HL-60 (cell line): ENCODE measurements at regions not wholly inside any gene's neighbourhood (a gene's known extent, or its start where the extent isn't known, plus 50 kb on each side); places are given as distances from the start of the nearest gene placed in this dataset.

Experiments
- DNase-seq, 2 experiments: peaks; one replicate each; pipeline ENCODE4 v3.0.0-alpha.2; 2010 to 2020; ENCODE audit warnings: low read depth in 1 of 2, low spot score in 1 of 2
- H3K27ac ChIP-seq: fragments of 250-450 bp; sonication (Bioruptor Pico); replicated peaks from 2 replicates; pipeline ENCODE4 v1.5.1; 2020; ENCODE audit warnings: mild to moderate bottlenecking, moderate library complexity
- H3K27me3 ChIP-seq: fragments of 250-450 bp; sonication (Bioruptor Pico); 2 replicates; pipeline ENCODE4 v1.5.1; 2021; ENCODE audit warnings: mild to moderate bottlenecking, moderate library complexity; ENCODE audit not compliant: insufficient read depth, poor library complexity, severe bottlenecking
- H3K4me3 ChIP-seq: replicated peaks from 2 replicates; pipeline ENCODE4 v1.5.1; 2011; ENCODE audit warnings: mild to moderate bottlenecking, control low read depth, low read length; ENCODE audit not compliant: insufficient read depth
- GABPA ChIP-seq: IDR thresholded peaks from 2 replicates; pipeline ENCODE4 v1.6.1; 2012; ENCODE audit warnings: low read depth
- POLR2AphosphoS5 ChIP-seq: IDR thresholded peaks from 2 replicates; pipeline ENCODE4 v1.6.1; 2012; ENCODE audit warnings: low read depth
- SPI1 ChIP-seq: IDR thresholded peaks from 2 replicates; pipeline ENCODE4 v1.6.1; 2012; ENCODE audit warnings: low read depth, mild to moderate bottlenecking, borderline replicate concordance
- TF ChIP-seq, protein P1 (sequence below): IDR thresholded peaks from 2 replicates; pipeline ENCODE4 v1.6.1; 2012; ENCODE audit warnings: low read depth; ENCODE audit not compliant: insufficient replicate concordance
- TF ChIP-seq, protein P2 (sequence below): IDR thresholded peaks from one replicate; pipeline ENCODE4 v1.5.1; 2011; ENCODE audit warnings: low read length, control low read depth, inconsistent platforms; ENCODE audit not compliant: insufficient read depth

DNA sequence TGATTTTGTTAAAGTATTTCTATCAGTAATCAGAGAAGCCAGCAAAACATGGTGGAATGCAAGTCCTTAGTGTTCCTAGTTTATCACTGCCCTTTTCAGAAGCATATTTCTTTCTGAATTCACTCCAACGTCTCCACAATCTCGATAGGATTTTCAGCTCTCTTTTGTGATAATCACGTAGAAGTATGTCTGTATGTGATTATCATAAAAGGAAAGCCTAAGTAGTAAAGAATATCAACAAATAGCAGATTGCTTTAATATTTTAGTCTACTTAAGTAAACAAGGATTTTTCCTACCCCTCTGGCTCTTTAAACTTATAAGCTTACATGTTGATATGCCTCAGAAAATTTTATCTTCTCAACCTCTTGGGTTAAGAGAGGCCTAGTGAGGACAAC lies 147.4 kb upstream of the NUDT4 start:
- Histone ChIP-seq H3K27ac (no peak overlapping the region), H3K4me3 (no peak overlapping the region), H3K27me3 (no peaks in the 10 kb centered on the region)
- DNase-seq: no peak
- no peak for TF ChIP-seq SPI1
- TF ChIP-seq GABPA: no peak
- TF ChIP-seq, protein P1, sequence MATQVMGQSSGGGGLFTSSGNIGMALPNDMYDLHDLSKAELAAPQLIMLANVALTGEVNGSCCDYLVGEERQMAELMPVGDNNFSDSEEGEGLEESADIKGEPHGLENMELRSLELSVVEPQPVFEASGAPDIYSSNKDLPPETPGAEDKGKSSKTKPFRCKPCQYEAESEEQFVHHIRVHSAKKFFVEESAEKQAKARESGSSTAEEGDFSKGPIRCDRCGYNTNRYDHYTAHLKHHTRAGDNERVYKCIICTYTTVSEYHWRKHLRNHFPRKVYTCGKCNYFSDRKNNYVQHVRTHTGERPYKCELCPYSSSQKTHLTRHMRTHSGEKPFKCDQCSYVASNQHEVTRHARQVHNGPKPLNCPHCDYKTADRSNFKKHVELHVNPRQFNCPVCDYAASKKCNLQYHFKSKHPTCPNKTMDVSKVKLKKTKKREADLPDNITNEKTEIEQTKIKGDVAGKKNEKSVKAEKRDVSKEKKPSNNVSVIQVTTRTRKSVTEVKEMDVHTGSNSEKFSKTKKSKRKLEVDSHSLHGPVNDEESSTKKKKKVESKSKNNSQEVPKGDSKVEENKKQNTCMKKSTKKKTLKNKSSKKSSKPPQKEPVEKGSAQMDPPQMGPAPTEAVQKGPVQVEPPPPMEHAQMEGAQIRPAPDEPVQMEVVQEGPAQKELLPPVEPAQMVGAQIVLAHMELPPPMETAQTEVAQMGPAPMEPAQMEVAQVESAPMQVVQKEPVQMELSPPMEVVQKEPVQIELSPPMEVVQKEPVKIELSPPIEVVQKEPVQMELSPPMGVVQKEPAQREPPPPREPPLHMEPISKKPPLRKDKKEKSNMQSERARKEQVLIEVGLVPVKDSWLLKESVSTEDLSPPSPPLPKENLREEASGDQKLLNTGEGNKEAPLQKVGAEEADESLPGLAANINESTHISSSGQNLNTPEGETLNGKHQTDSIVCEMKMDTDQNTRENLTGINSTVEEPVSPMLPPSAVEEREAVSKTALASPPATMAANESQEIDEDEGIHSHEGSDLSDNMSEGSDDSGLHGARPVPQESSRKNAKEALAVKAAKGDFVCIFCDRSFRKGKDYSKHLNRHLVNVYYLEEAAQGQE: no peak
- TF ChIP-seq POLR2AphosphoS5: no peak
- TF ChIP-seq, protein P2, sequence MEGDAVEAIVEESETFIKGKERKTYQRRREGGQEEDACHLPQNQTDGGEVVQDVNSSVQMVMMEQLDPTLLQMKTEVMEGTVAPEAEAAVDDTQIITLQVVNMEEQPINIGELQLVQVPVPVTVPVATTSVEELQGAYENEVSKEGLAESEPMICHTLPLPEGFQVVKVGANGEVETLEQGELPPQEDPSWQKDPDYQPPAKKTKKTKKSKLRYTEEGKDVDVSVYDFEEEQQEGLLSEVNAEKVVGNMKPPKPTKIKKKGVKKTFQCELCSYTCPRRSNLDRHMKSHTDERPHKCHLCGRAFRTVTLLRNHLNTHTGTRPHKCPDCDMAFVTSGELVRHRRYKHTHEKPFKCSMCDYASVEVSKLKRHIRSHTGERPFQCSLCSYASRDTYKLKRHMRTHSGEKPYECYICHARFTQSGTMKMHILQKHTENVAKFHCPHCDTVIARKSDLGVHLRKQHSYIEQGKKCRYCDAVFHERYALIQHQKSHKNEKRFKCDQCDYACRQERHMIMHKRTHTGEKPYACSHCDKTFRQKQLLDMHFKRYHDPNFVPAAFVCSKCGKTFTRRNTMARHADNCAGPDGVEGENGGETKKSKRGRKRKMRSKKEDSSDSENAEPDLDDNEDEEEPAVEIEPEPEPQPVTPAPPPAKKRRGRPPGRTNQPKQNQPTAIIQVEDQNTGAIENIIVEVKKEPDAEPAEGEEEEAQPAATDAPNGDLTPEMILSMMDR: no peak

DNA sequence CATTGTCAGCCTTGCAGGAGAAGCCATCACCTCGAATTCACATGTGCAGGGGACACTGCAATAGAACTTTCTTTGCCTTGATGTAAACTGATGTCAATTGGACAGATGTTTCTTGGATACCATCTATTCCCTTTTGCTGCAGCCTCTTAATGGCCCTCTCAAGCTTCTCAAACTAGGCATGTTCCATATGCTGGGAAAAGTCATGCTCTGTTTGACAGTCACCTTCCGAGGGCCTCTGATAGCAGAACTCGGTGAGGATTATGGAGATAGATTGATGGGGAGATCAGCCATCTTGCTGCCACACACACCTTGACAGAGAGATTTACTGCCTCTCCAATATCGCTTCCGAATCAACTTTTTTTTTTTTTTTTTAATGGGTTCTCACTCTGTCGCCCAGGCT lies 145.8 kb upstream of the NUDT4 start:
- Histone ChIP-seq H3K27me3 (no peaks in the 10 kb centered on the region), H3K4me3 (no peak overlapping the region), H3K27ac (no peak overlapping the region)
- DNase-seq: no peak
- TF ChIP-seq POLR2AphosphoS5: no peak
- TF ChIP-seq, protein P2: no peak
- TF ChIP-seq, protein P1: no peak
- TF ChIP-seq GABPA: no peak
- TF ChIP-seq SPI1: no peak

DNA sequence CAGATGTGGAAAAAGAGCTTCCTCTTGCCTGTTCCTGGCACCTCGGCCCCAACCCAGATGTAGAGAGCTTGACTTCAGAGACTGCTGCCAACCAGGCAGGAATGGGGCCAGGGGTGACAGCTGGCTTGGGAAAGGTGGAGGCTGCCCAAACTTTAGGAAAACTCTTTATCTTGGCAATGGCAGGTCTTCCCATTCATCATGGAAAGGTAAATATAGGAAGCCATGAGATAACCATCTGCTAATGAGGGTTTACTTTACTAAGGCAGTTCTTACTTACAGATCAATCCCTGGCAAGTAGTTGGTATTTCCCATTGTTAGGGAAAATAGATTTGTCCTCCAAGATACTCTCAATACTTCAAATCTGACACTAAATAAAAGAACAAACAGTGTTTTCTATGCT lies 143.1 kb upstream of the NUDT4 start:
- TF ChIP-seq POLR2AphosphoS5: no peak
- TF ChIP-seq, protein P1: no peak
- no peak for TF ChIP-seq SPI1
- TF ChIP-seq GABPA: no peak
- TF ChIP-seq, protein P2: no peak
- no peak for DNase-seq
- Histone ChIP-seq H3K27me3 (no peaks in the 10 kb centered on the region), H3K4me3 (no peak overlapping the region), H3K27ac (no peak overlapping the region)
